ENCODE measurements at regions not wholly inside any gene's neighbourhood (a gene's known extent, or its start where the extent isn't known, plus 50 kb on each side); places are given as distances from the start of the nearest gene placed in this dataset.

DNA sequence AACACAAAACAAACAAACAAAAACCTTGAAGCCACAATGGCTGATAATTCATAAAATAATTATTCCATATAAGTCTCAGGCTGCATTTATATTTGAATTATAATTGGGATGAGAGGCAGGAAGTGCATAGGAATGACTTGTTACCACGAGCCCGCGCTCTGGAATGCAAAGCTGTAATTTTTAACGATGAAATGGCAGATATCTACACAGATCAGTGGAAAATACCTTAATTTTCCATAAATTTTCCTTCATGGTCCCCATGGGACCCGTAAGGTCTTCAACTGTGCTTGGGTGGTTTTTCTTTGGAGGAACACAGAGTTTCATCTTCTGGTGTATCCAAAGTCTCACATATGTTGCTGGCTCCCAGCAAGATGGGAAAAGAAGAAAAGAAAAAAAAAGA is 226.8 kb downstream of the SHOX start:
- Histone ChIP-seq H3K27ac (no peak overlapping the region), H3K4me3 (no peak overlapping the region), H3K36me3 (no peaks in the 10 kb centered on the region), H3K4me1 (no peaks in the 10 kb centered on the region), H3K9me3 (no peaks in the 10 kb centered on the region), H3K27me3 (no peaks in the 10 kb centered on the region)
- no peak for TF ChIP-seq CTCF (IDR thresholded peaks at IDR 0.05)
- ATAC-seq (no peak), DNase-seq (no peak)
- WGBS (ENCODE audit: insufficient coverage, low coverage, low lambda C conversion rate, missing lambda C conversion rate), result 83% methylated on average over 5 of the region's 5 CpGs
- intact Hi-C loops (cut with DNase I), result no loop called here

DNA sequence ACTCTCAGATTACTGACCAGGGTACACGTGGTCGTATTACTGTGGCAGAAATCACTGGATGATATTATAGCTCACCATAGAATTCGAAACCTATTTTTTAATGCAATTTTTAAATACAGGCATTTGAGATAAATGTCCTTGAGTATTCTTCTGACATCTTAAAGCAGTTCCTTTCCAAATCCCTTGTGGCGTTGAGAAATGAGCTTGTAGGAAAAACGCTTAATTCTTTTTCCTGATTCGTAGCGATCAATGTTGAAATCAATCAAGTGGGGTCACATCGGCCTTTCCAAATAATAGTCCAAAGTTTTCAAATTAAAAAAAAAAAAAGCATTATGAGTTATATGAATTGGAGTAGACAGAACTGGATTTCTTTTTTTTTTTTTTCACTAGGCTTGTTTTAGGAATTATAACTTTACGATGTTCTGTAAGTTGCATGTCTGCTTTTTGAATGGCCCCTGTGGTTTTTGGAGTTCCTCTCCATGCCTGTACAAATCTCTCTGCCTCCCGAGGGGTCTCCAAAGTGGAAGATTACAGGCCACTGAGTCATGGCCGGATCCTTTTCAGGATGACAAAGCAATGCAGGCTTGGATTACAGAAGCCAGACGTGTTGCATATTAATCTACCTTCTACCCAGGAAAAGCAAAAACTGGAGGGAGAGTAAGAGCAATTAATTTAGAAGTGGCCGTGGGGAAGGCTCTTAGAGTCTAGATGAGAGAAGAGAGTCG is 226.1 kb downstream of the SHOX start:
- intact Hi-C loops (cut with DNase I), result no loop called here
- no peaks in the 10 kb centered on the region for H3K4me1 ChIP-seq
- H3K9me3 ChIP-seq, result no peaks in the 10 kb centered on the region
- H3K36me3 ChIP-seq, result no peaks in the 10 kb centered on the region
- H3K4me3 ChIP-seq, result no peak overlapping the region
- H3K27me3 ChIP-seq, result no peaks in the 10 kb centered on the region
- no peak for ATAC-seq
- no peak overlapping the region for H3K27ac ChIP-seq
- TF ChIP-seq POLR2A (IDR thresholded peaks at IDR 0.05), result no peak
- no peak for TF ChIP-seq CTCF (IDR thresholded peaks at IDR 0.05)
- no peak for DNase-seq
- WGBS (ENCODE audit: insufficient coverage, low coverage, low lambda C conversion rate, missing lambda C conversion rate), result 44% methylated on average over 14 of the region's 14 CpGs

GRCh38 chrX:853304-853703 is 222.7 kb downstream of the SHOX start:
- no peak overlapping the region for H3K27ac ChIP-seq
- intact Hi-C loops (cut with DNase I), result no loop called here
- WGBS (ENCODE audit: insufficient coverage, low coverage, low lambda C conversion rate, missing lambda C conversion rate), result 74% methylated on average over 3 of the region's 7 CpGs
- DNase-seq (no peak), ATAC-seq (no peak)
- TF ChIP-seq CTCF (IDR thresholded peaks at IDR 0.05) (no peak), POLR2A (IDR thresholded peaks at IDR 0.05) (no peak)
- H3K4me3 ChIP-seq, result no peak overlapping the region
- no peaks in the 10 kb centered on the region for H3K9me3 ChIP-seq
- no peaks in the 10 kb centered on the region for H3K27me3 ChIP-seq
- no peaks in the 10 kb centered on the region for H3K36me3 ChIP-seq
- H3K4me1 ChIP-seq, result no peaks in the 10 kb centered on the region

DNA sequence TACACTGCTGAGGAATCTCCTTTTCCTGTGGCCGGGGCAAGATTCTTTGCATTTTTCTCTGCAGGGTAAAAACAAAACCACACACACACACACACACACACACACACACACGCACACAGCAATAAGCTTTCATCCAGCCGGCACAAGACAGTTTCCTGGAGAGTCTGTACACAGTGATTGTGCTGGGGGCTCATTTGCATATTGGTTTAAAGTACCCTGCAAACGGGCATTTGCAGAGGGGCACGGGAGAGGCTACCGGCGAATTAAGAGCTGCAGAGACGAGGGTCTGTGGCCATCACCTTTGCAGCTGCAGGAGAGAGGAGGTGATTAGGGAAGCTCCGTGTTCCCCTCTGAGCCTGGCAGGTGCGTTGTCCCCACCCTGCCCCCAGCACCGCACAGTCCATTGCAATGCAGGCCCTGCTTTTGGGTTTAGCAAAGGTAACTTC is 219.9 kb downstream of the SHOX start:
- intact Hi-C loops (cut with DNase I), result no loop called here
- DNase-seq (no peak), ATAC-seq (no peak)
- Histone ChIP-seq H3K4me1 (no peaks in the 10 kb centered on the region), H3K9me3 (no peaks in the 10 kb centered on the region), H3K4me3 (no peak overlapping the region), H3K36me3 (no peaks in the 10 kb centered on the region), H3K27ac (no peak overlapping the region), H3K27me3 (no peaks in the 10 kb centered on the region)
- no peak for TF ChIP-seq CTCF (IDR thresholded peaks at IDR 0.05)
- TF ChIP-seq POLR2A (IDR thresholded peaks at IDR 0.05), result no peak
- 3% methylated on average over 3 of the region's 11 CpGs for WGBS (ENCODE audit: insufficient coverage, low coverage, low lambda C conversion rate, missing lambda C conversion rate)
